T47D (cell line): ENCODE measurements at regions not wholly inside any gene's neighbourhood (a gene's known extent, or its start where the extent isn't known, plus 50 kb on each side); places are given as distances from the start of the nearest gene placed in this dataset.

Source experiments
- DNase-seq, 2 experiments: peaks; one replicate each; pipeline versions ENCODE4 v3.0.0 to v3.0.0-alpha.2; 2011 to 2012; ENCODE audit warnings: low read depth in 1 of 2, low spot score in 1 of 2
- JUND ChIP-seq: IDR thresholded peaks from 2 replicates; pipeline ENCODE4 v1.6.1; 2012; ENCODE audit warnings: low read depth
- in situ Hi-C: cut with HindIII; loops from 2 replicates; pipeline ENCODE4 v1.10.0; 2016; ENCODE audit warnings: low sequenced_read_pairs, low pct_unique_long_range_greater_than_20kb

DNA sequence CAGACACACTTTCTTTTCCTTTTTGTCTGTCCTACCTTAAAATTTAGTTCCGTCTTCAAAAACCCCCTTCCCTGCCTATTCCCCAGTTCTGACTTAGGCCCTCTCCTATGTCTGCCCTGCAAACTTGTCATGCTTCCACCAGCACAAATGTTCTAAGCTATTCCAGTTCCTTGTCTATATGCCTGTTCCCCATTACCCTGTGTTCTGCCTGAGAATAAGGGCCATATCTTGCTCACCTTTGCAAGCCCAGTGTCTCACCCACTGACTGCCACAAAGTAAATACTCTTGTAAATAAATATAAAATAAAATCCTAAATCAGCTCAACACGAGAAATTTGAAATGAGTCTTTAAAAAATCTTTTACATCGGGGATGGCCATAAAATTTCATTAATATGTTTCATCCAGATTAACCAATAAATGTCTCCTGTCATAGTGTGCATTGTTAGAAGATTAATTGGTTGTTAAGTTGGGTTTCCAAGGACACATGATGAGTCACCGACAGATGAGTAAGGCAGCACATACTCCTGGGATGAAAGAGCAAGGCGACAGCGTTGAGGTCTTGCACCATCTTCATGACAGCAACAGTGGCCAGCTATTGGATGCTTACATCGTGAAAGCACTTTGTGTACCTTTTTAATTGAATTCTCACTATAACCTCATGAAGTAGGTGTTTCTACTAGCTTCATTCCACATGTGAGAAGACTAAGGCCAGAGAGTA, 92.6 kb upstream of the NGF start:
- TF ChIP-seq JUND: no peak
- in situ Hi-C loops: no loop called here
- DNase-seq: no peak

DNA sequence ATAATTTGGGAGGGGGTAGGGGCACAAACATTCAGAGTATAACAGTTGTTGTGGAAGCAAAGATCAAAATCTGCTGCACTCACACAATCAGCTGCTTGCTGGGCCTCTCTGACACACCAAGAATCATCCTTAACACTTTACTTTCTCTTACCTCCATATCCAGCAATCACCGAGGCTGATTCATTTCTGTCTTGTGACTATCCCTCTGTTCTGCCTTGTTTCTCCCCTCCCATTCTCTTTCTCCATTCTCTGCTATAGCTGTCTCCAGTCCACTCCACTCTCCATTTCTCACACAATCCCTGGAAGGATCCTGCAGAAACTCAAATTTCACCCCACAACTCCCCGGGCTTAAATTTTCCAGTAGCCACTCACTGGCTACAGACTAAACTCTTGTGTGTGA, 91.8 kb upstream of the NGF start:
- no peak for TF ChIP-seq JUND
- in situ Hi-C loops: no loop called here
- no peak for DNase-seq

DNA sequence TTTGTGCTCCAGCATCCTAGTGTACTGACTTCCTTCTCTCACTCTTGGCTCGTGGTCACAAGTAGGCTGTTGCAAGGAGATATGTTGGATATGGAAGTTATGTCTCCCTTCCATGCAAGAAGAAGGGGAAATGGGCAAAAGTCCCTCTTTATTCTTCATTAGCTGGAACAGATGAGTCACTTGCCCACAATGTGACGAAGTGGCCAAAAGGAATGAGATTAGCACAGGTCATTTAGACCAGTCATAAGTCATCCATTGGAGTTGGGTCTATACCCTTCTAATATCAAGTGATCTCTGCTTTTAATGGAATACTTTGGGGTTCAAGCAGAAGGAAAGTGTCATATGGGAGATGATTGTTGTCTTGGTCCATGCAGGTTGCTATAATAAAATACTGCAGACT, 91.2 kb upstream of the NGF start:
- no peak for TF ChIP-seq JUND
- in situ Hi-C loops: no loop called here
- DNase-seq: no peak

DNA sequence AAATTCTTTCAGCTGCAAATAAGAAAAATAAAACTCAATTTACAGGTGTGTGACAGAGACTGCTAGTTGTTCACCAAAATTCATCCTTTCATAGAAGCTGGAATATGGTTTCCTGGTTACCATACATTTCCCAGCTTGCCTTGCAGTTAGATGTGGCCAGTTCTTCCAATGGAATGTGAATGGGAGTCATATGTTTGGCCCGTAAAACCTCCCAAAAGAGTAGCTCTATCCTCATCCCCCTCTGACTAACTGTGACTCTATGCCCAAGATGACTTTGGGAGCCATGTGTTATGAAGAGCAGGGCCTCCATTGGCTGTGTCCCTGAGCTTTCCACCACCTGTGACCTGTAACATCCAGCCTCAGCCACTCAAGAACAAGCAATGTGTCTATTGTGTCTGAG, 90.6 kb upstream of the NGF start:
- in situ Hi-C loops: no loop called here
- no peak for DNase-seq
- TF ChIP-seq JUND: no peak

DNA sequence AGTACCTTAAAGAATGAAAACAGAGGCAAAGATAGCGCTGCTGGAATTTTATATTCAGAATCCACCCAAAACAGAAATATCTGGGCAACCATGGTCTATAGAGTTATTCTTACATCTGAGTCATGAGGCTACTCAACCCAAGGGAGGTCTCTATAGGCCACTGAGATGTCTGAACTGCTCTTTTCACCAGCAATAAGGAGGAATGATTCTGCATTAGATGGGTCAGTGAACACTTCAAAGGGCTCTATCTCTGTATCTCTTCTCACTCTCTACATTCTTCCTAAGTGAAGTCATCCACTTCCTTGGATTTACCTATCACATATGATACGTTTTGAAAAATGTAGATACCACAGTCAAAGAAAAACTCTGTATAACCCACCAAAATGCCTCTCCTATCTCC, 90.2 kb upstream of the NGF start:
- DNase-seq: no peak
- no peak for TF ChIP-seq JUND
- in situ Hi-C loops: no loop called here

DNA sequence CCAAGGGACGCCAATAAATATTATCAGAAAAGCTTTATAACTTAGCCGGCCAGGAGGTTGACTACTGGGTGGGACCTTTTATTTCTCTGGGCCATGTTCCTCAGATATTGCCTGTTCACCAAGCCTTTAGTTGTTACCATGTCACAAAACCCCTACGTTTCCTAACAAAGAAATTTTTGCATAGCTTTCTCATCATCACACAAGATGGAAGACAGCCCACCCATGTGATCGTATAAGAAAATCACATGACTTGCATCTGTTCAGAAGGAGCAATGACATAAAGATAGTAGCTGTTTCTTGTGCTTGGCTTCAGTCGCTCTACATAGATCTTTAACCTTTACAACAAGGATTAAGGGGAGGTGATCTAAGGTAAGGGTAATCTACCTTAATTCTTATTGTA, 88.9 kb upstream of the NGF start:
- no peak for TF ChIP-seq JUND
- in situ Hi-C loops: no loop called here
- no peak for DNase-seq

DNA sequence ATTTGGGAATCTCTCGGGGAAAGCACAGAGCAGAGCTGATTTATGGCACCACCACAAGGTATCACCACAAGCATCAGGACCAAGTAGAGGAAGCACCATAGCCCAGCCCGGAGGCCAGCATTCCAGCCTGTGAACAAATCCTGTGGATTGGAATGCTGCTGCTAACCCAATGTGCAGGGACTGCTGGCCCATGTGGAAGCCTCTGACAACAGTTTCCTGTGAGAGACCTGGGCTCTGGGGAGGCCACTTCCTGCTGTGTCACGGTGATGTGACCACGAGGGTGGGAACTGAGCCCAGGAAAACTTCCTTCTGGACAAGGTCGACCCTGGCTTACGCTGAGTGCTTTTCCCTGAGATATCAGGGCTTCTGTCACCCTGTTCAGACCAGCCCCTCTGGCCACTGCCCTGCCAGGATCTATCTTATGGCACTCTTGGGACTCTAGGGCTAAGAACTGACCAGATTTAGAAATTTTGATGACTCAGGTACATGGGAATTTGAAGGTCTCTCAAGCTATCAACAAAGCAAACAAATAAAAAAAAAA, 88.3 kb upstream of the NGF start:
- in situ Hi-C loops: no loop called here
- TF ChIP-seq JUND: no peak

DNA sequence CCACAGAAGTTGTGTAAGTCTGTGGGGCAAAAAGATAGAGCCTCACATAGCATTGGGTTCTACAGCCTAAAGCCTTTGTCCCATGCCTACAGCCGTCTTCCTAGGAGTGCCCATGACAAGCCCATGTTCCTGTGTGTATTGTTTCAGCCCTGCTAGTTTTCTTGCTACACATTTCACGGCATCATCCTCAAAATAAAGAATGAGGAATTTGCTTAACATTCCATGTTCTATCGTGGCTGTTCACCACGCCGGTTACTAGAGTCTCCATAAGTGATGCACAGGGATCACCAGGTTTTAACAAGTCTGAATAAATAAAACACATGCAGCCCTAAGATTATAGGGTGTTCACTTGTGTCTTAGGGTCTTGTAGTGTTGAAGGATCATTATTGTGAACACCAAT, 87.4 kb upstream of the NGF start:
- TF ChIP-seq JUND: no peak
- in situ Hi-C loops: no loop called here
- no peak for DNase-seq

More for the DNA sequence above, 88.3 kb upstream of the NGF start:
- DNase-seq: peak in 1 of 2 experiments; percentile 7

DNA sequence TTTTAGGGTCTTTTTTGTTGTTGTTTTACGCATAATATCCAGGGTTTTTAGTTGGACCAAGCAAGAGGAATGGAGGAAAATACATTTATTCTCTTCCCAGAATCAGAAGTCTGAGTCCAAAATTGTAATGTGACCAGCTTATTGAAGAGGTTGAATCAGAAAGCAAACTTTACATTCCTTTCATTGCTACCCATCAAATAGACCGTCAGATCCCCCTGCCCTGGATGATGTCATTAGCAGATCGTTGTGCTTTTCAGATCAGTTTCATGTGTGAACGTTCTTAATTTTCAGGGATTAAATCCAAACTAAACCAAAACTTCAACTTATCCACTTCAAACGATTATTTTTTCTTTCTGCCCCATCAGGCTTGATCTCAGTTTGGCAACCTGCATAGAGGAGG, 85.7 kb upstream of the NGF start:
- DNase-seq: no peak
- in situ Hi-C loops: no loop called here
- no peak for TF ChIP-seq JUND

DNA sequence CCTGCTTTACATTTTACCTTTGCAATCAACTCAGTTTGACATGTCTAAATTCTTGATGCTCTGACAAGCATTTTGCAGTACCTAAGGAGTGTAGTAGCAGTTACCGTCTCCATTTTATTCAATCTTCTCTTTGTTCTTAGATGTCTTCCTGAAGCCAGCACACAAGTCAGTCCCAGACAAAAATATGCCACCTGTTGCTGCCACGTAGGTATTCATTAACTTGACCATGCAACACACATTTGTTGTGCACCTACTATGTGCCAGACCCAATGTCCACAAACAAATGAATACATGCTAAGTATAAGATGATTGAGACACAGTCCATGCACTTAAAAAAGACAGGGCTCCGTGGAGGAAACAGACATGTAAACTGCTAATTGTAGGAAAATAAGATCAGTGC, 81.5 kb upstream of the NGF start:
- TF ChIP-seq JUND: no peak

DNA sequence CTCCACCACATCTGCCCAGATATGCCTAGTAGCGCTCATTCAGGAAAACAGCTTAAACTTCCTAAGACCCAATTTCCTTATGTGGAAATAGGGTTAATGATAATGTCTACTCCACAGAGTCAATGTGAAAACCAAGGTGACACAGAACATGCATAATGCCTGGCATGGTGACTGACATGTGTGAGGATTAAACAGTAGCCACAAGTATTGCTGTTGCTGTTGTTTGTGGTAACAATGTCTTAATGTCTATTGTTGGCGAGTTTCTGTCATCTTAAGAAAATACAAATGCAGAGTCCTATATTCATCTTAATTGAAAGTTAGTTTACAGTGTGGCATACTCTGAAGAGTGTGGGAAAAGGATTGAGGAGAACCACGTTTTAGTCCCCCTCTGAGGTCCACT, 75.6 kb upstream of the NGF start:
- no peak for DNase-seq
- in situ Hi-C loops: no loop called here
- no peak for TF ChIP-seq JUND

More for the DNA sequence above, 81.5 kb upstream of the NGF start:
- in situ Hi-C loops: no loop called here
- DNase-seq: no peak

DNA sequence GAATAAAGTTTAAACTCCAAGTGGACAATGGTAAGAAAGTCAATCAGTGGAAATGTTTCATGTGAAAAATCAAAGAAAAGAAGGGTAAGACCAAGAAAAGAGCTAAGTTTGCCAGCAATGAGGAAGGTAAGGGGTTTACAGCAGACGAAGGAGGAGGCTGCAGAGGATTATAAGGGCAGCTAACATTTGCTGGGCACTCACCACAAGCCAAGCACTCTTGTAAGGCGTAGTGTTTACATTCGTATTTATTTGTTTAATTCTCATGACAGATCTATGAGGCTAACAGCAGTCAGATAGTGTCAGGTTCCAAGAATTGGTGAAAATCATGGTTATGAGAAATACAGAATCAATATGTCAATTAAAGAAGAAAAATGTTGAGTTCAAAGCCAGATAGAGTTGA, 75.2 kb upstream of the NGF start:
- in situ Hi-C loops: no loop called here
- no peak for DNase-seq
- no peak for TF ChIP-seq JUND

DNA sequence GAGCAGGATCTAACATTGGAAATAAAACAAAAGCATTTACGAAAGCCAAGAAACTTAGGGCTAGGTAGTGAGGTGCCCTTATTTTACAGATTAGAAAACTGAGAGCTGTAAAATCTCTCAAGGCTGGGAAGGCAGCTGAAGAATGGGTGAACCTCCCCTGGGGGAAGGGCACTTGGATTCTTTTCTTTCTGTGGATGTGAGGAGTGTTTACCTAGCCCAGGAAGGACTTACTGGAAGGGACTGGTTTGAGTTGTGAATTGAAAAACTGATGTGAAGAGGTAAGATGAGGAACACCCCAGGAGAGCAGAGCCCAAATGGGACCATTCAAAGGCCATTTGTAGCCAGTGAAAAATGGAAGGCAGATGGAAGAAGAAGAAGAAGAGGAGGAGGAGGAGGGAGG, 74.7 kb upstream of the NGF start:
- in situ Hi-C loops: no loop called here
- no peak for DNase-seq
- no peak for TF ChIP-seq JUND

DNA sequence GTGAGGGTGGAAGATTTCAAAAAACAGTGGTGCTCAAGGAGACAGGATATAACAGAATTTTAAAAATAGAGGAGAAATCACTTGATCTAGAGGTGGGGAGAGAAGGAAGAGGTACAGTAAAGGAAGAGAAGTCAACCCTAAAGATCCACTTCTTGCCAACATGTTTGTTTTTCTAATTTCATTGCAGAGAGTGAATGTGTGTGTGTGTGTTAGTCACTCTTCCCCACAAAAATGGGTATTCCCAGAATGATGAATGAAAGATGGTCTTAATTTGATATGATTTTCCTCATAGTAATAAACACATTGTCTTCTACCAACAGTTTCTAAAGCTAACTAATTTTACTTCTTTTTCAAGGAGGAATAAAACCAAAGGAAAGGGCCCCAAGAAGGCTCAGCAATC, 74.2 kb upstream of the NGF start:
- in situ Hi-C loops: no loop called here
- no peak for TF ChIP-seq JUND
- DNase-seq: no peak
